NCI-H82 (cell line): ENCODE measurements at regions not wholly inside any gene's neighbourhood (a gene's known extent, or its start where the extent isn't known, plus 50 kb on each side); places are given as distances from the start of the nearest gene placed in this dataset.
"Not testable (repeated sequence)": the region's sequence is repeated elsewhere in the genome, so short reads cannot be mapped to it uniquely, and the experiment has no call there.

Source experiments
- DNase-seq: peaks from one replicate; lab custom pipeline; 2025; lab: John Stamatoyannopoulos, UW

DNA sequence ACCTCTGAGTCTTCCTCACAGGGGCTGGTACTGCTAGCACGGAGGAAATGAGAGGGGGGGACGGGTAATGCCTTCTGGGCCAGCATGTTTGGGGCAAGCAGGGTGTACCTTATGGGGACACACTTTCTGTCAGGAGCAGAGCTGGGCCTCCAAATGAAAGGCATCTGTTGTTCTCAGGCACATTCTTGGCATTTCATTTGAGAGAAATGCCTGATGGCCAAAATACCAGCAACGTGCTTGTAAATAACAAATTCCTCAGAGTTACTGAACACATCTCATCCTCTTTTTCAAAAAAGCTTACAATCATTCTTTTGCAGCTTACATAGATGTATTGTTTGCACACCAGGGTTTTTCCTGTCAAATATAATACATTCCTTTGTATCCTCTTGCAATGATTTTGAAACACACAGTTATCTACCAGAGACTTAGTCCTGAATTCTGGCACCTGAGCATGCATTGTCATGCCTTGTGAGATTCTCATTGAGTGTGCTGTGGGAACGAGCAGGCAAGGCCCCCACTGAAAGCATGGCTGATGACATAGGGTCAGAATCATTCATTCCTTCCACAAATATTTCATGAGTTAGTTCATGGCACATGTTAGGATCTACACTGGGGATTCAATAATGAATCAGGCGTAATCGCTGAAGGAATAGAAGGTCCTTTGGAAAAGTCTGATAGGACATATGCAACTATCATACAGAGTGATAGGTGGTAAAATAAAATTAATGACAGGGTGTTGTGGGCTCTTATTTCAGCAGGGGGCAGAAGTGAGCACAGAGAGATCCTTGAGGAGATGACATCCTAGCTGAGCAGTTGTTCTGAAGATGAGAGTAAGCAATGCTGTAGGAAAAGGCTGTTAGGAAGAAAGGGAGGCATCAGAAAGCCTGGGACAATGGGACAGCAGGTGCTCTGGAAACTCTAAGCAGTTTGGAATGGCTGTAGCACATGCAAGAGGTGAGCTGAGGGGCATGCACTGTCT lies 260.9 kb upstream of the TUT7 start:
- DNase-seq = peak; percentile 1

DNA sequence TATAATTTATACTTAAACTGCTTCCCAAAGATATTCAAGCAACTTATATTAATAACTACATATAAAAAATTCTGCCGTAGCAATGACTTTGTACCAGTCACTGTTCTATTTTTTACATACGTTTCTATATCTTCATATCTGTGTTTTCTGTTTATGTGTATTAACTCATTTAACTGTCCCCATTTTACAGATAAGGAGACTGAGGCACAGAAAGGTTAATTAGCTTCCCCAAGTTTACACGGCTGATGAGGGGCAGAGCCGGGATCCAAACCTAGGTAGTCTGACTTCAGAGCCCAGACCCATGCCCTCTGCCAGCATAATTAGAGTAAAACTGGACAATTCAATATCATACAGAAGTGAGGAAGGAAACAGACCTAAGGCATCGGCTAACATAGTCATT lies 259.7 kb upstream of the TUT7 start:
- DNase-seq = no peak

DNA sequence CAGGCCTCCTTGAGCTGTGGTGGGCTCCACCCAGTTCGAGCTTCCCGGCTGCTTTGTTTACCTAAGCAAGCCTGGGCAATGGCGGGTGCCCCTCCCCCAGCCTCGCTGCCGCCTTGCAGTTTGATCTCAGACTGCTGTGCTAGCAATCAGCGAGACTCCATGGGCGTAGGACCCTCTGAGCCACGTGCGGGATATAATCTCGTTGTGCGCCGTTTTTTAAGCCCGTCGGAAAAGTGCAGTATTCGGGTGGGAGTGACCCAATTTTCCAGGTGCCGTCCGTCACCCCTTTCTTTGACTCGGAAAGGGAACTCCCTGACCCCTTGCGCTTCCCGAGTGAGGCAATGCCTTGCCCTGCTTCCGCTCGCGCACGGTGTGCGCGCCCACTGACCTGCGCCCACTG lies 257.3 kb upstream of the TUT7 start:
- not testable (repeated sequence) for DNase-seq

DNA sequence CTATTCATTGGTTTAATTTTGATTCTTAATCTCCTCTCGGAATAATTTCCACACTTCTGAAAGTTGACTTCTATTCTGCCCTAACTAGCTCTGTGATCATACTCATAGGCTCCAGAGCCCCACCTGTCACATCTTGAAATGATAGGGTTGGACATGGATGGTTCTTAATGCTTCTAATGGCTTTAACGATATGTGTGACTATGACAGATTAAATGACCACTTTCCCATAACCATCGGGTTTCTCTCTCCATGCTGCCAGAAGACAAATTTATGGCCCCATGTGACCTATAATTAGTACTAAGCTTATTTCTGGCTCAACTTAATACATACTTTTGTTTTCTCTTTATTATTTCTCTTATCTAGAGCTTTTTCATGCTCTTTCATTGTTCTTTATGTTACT lies 251.1 kb upstream of the TUT7 start:
- no peak for DNase-seq

DNA sequence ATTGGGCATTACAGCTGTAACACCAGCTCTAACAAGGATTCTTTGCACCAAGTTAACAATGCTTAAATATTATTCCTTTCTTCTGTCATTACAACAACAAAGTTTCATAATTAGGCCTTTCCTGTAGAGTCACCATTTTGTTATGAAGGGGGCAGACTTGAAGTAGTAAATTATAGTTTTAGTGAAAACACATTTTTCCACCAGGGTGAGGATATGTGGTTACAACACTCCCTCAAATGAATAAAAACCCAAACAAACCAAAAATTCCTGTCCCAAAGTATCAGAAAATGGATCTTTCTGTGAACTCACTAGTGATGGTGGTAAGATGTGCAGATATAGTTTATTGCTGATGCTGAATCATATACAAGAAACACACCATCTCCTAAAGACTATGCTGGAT lies 250.5 kb upstream of the TUT7 start:
- DNase-seq = no peak

DNA sequence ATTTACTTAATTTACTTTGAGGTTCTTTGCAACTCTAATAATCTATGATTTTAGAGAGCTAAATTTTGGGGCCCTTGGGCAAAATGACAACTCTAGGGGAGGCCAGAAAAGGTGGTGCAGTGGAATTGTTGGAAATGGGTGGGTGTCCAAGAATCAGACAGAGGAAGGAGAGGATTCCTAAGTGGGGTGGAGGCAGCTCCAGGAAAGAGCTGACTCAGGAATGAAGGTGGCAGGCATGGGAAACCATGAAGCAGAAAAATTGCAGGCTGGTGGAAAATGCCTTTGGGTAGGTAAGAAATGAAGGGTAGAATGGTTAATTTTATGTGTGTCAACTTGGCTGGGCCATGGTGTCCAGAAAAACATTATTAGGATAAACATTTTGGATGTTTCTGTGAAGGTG lies 248.5 kb upstream of the TUT7 start:
- DNase-seq = no peak

DNA sequence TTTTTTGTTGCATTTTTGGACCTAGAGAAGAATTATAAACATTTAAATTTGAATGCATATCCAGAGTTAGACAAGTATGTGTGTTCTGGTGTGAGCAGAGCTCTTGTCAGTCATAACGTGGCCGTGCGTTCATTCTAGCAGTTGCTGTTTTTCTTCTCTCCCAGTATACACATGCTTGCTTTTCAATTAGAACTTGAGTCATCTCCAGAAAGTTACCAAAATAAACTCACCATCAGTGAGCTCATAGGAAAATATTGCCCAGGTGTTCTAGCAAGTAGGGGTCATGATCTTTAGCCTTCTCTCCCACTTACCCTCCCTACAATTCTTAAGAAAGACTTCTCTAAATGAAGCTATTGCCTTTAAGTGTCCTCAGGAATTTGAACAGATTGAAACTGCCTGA lies 247.5 kb upstream of the TUT7 start:
- DNase-seq = no peak

DNA sequence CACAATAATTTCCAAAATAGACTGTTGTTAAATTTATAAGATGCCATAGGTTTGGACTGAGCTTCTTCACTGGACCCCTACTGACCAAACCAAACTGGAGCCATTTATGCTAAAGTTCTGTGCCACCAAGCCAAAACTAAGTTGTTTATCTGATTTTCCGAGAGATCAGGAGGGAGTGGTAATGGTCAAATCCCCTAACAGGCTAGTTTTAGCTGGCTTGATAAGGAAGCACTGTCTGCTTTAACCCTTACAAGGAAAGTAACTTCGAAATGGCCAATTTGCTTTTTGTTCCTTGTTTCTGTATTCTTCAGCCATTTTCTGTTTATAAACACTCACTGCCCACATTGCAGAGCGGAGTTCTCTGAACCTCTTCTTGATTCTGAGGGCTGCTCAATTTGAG lies 246.8 kb upstream of the TUT7 start:
- DNase-seq = no peak

DNA sequence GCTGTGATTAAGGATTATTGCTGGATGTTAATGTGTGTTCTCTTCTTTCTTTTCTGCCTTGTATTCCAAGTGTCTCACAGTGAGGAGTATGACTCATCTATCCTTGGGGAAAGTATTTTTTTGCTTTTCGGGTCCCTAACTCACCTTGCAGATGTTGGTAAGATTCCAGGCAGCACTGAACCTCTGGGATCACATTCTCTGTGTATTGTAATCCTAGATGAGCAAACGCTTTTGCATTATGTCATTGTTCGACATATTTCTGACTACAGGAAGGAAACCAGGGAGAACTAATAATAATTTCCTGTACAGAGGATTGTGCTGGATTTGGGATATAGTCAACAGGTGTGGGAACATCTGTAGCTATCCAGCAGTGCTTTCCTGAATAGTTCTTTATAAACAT lies 246.1 kb upstream of the TUT7 start:
- no peak for DNase-seq

DNA sequence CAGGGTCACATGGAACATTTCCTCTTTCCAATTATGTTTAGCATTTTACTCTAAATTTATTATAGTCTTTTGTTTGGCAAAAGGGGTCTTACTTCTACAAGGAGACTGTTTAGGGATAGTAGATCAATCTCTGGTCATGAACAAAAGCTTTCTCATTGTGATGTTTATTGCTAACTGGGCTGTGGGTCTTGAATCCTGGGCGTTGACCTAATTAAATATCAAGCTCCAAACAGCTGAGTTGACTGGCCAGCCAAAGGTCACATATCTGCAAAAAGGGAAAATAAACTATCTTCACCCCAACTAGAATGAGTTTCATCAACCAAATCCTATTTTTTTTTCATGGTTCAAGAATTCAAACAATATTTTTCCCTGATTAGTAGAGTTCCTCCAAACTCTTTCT lies 245.4 kb upstream of the TUT7 start:
- DNase-seq = no peak

DNA sequence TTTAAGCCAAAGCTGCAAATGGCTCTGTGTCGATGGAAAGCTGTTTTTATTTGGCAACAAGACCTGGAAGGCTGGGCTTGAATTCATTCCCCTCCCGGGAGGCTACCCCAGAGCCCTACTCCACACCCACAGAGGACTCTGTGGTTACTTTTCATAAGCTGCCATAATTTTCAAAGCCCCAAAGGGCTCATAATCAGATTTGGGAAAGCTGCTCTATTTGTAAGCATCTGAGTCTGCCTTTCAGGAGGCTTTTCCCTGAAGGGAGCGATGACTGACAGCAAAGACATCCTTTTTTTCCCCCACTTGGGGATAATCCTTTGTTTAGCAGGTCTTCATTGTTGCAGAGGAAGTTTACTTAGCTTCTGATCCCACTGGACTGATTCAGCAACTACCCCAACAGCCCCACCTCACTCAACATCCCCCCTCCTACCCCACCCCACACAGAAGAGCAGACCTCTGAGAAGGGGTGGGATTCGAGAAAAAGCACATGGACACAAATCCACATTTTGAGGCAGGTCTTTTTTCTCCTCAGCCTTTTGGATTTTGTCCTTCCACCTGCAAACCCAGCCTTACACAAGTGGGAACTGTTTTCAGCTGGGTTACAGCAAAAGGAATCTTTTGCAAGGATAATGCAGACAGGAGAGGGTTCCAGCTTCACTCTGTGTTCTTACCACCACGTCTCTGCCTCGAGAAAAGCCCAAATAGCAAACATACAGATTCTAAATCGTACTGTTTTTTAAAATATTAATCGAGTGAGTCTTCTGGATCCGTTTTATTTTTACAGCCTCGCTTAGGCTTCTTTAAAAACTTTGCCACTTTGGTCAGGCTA lies 244.4 kb upstream of the TUT7 start:
- DNase-seq = peak; percentile 31

DNA sequence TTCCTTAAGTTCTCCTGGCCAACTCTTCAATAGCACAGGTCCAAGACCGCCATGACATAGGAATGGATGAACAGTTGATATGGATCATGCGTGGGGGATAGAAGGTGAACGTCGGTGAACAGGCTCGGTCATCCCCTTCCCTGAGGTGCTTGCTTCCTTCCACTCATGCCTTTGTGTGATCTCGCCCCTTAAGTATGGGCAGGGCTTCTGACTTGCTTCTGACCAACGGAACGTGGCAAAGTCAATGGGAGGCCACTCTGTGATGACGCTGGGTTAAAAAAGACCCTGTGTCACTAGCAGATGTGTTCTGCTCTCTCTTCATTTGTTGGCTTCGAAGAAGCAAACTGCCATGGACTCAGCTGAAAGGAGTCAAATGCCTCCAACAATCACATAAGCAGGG lies 240.5 kb upstream of the TUT7 start:
- DNase-seq = no peak

DNA sequence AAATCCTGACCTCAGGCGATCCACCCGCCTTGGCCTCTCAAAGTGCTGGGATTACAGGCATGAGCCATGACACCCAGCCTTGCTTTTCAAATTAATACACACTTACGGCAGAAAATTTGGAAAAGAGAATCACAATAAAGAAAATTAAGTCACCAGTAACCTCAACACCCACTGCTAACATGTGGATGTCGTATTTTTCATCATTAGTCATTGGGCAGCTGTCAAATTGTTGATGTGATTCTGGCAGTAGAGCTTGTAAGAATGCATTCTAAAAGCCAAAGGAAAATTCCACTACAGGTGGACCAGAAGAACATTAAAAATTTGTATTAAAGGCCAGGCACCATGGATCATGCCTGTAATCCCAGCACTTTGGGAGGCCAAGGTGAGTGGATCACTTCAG lies 237.3 kb upstream of the TUT7 start:
- no peak for DNase-seq

DNA sequence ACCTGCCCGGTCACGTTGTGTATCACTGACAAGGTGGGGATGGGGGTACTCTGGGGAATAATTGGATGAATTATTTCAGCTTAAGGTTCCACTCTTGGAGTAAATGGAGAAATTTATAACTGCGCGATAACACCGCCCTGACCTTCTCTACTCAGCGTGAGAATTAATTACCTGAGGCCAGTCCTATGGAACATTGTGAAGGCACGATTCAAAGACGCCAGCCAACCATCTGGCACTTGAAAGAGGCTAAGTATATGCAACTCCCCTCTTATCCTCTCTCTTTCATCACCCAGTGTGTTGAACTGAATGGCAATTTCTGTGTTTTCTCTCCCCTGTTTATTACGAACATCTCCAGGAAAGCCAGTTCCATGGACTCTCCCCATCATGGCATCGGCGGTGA lies 235.5 kb upstream of the TUT7 start:
- DNase-seq = no peak

DNA sequence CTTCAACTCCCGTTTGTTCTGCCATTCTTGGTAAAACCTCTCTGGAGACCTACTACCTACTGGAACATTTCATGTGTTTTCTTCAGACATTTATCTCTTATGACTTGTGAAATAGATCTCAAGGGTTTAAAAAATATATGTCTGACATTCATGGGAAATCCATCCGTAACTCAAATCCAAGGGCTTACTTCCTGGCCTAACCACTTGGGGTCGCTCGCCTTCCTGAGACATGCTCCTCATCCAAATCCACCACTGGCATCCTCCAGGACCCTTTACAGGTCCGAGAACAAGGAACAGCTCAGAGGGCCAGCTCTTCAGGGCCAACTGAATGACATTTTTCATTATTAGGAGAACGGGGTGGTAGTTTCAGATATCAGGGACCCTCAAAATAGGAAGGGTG lies 235.1 kb upstream of the TUT7 start:
- no peak for DNase-seq

DNA sequence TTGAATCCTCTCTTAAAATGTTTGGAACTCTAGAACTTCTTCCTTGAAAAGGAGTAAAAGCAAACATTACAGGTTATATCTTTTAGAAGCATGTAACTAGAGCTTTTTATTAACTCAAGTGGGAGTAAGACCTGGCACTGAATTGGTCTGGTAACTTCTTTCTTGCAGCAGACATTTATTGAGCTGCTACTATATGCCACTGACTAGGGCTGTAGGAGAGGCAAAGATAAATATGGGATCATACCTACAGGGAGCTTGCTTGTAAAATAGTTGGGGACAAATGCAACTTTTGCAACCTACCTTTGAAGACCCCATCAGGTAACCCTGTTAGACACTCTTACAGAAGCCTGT lies 231.9 kb upstream of the TUT7 start:
- DNase-seq = no peak

DNA sequence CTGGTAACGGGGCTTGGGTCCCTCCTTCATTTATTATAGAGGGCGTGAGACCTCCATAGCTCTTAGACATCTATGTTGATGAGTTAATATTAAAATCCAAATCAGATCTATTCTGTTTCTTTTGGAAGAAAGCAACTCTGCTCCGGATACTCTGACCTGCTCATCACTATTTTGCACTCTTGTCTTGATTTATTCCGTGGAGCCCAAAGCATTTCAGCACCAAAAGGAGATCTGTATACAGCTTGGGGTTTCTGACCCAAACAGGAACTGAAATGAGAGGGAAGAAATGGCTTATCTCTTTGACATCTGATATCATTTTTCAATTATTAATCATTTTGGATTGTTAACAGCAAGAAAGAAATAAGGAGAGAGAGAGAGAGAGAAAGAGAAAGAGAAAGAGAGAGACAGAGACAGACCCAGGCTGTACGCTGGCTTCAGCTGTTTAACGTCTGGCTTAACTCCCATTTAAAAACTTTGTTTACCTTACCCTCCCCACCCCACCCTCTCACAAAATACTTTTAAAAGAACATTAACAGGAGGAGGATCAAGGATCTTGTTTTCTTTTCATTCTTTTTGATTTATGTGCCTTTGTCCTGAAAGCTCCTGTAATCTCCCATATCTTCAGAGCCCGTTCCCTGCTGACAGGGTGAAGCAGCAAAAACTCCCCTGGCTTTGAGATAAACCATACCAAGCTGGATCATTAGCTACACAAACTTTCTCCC lies 231.4 kb upstream of the TUT7 start:
- no peak for DNase-seq

DNA sequence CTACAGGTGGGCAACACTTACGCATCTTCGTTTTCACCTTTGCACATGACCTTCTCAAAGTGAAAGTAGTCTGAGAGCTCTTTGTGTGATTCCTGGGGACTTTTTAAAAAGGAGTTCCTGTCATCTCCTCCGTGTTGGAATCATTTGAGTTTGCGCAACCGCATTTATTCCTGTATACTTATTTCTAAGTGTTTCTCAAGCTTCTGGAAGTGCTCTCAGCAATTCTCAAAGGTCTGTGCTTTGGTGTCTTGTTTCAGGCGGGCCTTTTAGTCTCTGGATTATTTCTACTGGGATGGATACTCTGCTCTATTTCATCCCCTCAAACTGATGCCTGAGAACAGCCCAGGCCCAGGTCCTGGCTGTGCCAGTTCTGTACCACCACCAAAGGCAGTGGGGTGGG lies 226.5 kb upstream of the TUT7 start:
- no peak for DNase-seq

DNA sequence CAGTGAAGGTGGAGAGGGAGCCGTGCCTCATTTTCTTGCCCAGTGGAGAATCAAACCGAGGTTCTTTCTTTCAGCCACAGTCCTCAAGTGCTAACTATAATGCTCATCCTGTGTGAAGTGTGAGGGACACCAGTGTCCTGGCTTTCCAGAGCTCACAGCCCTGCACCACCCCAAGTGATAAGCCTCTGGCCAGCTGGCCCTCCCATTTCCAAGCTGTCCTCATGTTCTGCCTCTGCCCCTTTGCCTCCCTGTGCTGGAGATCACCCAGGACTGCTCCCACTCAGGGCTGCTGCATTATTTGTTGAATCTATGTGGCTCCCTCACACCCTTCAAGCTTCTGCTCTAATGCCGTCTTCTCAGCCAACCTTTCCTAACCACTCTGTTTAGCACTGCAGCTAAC lies 224.5 kb upstream of the TUT7 start:
- no peak for DNase-seq

DNA sequence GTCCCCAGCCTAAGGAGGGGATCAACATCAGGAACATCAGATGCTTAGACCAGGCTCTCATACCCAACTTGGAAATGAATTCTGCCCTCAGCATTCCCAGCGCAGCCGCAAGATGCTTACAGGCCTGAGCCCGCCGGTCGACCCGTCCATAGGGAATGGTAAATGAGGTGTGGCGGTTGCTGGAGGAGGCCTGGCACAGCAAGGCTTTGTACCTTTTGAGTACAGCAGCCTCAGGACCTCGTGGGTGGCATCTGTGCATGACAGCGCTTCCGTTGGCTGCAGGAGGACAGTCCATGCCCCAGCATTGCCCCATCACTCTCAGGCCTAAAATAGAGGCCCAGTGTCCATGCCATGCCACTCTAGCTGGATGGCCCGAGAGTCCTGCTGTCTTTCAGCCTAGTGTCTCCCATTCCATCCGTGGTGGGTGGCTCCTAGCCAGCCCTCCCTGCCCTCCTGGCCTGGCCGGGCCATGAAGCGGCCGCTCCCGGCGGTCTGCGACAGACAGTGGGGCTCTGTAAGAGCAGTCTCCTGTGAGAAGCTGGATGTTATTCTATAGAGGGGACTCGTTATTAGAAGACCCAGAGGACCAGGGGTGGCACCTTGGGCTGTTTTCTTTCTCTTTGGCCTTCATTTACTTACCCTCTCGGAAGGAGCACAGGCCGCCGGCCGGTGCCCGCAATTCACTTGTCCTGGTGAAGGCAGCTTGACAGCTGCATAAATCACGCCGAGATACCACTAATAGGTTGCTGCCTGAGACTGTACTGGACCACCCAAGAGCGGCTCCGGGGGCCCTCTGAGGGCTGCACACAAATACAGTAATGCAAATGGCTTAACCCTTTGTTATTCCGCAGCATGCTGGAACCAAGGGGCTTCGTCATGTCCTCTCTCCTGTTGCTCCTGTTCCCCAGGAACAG lies 223.5 kb upstream of the TUT7 start:
- no peak for DNase-seq

DNA sequence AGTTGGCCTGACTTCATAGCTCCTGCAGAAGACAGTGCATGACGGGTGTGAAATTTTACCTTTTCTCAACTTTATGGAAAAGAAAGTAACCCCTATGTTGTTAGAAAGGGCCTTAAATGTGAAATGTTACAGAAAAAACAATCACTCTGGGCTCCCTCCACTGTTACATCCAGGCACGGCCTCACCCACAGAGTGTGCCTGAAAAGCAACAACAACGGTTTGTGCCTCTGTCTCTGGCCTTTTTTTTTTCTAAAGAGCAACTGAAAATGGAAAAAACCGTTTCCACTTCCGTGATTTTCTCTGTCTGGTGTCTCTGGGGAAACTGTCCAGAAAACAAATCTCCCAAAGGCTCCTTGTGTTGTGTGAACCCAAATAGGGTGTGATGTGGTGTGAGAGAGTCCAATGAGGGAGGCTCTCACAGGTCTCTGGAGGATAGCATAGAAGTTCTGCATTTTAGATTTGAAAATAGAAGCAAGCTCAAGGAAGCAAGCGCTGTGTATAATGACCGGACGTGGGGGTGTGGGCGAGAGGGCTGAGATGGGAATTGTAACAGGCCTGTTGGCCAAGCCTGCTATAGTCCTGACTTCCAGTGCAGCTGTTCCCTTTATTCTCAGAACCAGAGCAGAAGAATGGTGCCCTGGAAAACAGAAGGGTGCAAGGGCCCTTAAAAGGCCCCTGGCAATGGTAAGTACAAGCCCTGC lies 221.8 kb upstream of the TUT7 start:
- no peak for DNase-seq
